Natural killer cell (primary cell): ENCODE measurements at regions not wholly inside any gene's neighbourhood (a gene's known extent, or its start where the extent isn't known, plus 50 kb on each side); places are given as distances from the start of the nearest gene placed in this dataset.

Source experiments
- ATAC-seq, 3 donors: fragments of 150-1000 bp in 2 of 3; fragments of 200-7000 bp in 1 of 3; cut with Tn5 transposase; 1 replicate in 1 of 3; 2 replicates in 2 of 3; pipeline ENCODE4 v1.10.0; 2021; ENCODE audit warnings: mild to moderate bottlenecking in 2 of 3, moderate library complexity in 2 of 3
- DNase-seq, 2 donors: peaks; one replicate each; pipeline versions ENCODE4 v3.0.0 to v3.0.0-alpha.2; 2013 to 2021; ENCODE audit warnings: mixed read lengths in 1 of 2
- H3K27ac ChIP-seq: one replicate; pipeline ENCODE4 v1.5.1; 2013; ENCODE audit warnings: mild to moderate bottlenecking, low read length
- H3K27me3 ChIP-seq: one replicate; pipeline ENCODE4 v1.6.1; 2013; ENCODE audit warnings: low read length; ENCODE audit not compliant: control insufficient read depth, insufficient read depth
- H3K36me3 ChIP-seq: one replicate; pipeline ENCODE4 v1.6.1; 2013; ENCODE audit warnings: low read length; ENCODE audit not compliant: control insufficient read depth, insufficient read depth
- H3K4me1 ChIP-seq: one replicate; pipeline ENCODE4 v1.6.1; 2013; ENCODE audit warnings: low read length; ENCODE audit not compliant: control insufficient read depth, insufficient read depth
- H3K4me3 ChIP-seq: one replicate; pipeline ENCODE4 v1.5.1; 2013; ENCODE audit warnings: low read length
- H3K9me3 ChIP-seq: one replicate; pipeline ENCODE4 v1.6.1; 2013; ENCODE audit warnings: low read length; ENCODE audit not compliant: control insufficient read depth, insufficient read depth
- H3K27ac Mint-ChIP-seq, 2 donors: one replicate each; pipeline ENCODE4 v1.8.0; 2022; ENCODE audit warnings: mild to moderate bottlenecking in 2 of 2, mixed read lengths in 2 of 2, moderate library complexity in 1 of 2
- H3K27me3 Mint-ChIP-seq, 2 donors: one replicate each; pipeline ENCODE4 v1.8.0; 2022; ENCODE audit warnings: low read depth in 2 of 2, mixed read lengths in 2 of 2
- H3K36me3 Mint-ChIP-seq: one replicate; pipeline ENCODE4 v1.8.0; 2022; ENCODE audit warnings: mixed read lengths
- H3K4me1 Mint-ChIP-seq, 2 donors: one replicate each; pipeline ENCODE4 v1.8.0; 2022; ENCODE audit warnings: mixed read lengths in 2 of 2
- H3K4me3 Mint-ChIP-seq: one replicate; pipeline ENCODE4 v1.8.0; 2022; ENCODE audit warnings: mild to moderate bottlenecking, moderate library complexity, mixed read lengths
- H3K9me3 Mint-ChIP-seq, 2 donors: one replicate each; pipeline ENCODE4 v1.8.0; 2022; ENCODE audit warnings: mixed read lengths in 2 of 2
- WGBS: methylation state at CpG from one replicate; pipeline ENCODE4 v1.1.7; 2013; ENCODE audit warnings: missing lambda C conversion rate; ENCODE audit not compliant: insufficient coverage; 5-methylcytosine and 5-hydroxymethylcytosine counted together
- intact Hi-C: fragments of 100-400 bp; cut with micrococcal nuclease; formaldehyde crosslinking; loops from one replicate; pipeline ENCODE4 v1.14.2; 2022
- TF ChIP-seq, protein P1 (sequence below): fragments of 200-600 bp; IDR thresholded peaks from one replicate; pipeline ENCODE4 v1.8.0; 2022; ENCODE audit warnings: antibody characterized with exemption

DNA sequence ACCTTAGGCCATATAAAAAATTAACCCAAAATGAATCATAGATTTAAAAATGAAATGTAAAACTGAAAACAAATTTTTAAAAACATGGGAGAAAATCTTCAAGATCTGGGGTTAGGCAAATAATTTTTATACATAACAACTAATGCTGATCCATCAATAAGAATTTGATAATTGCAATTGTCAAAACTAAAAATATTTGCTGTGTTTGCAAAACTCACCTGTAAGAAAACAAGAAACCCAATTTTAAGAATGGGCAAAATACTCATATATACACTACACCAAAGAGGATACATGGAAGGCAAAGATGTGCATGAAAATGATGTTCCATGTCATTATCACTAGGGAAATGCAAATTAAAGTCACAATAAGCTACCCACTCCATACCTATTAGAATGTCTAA lies 194.8 kb upstream of the NRP1 start:
- no peak overlapping the region for H3K27ac ChIP-seq
- intact Hi-C loops, result no loop called here
- Mint-ChIP-seq H3K27ac (no peak overlapping the region), H3K4me1 (no peaks in the 10 kb centered on the region), H3K36me3 (peaks cover 6% of the 10 kb centered on the region), H3K27me3 (peaks cover 6 to 53% of the 10 kb centered on the region in 2 donors), H3K4me3 (no peak overlapping the region), H3K9me3 (peaks cover 0 to 3% of the 10 kb centered on the region in 2 donors)
- H3K27me3 ChIP-seq, result peaks cover 2% of the 10 kb centered on the region
- no peak overlapping the region for H3K4me3 ChIP-seq
- peaks cover 3% of the 10 kb centered on the region for H3K9me3 ChIP-seq
- ATAC-seq (no peak), DNase-seq (no peak)
- no peaks in the 10 kb centered on the region for H3K36me3 ChIP-seq
- TF ChIP-seq, protein P1, sequence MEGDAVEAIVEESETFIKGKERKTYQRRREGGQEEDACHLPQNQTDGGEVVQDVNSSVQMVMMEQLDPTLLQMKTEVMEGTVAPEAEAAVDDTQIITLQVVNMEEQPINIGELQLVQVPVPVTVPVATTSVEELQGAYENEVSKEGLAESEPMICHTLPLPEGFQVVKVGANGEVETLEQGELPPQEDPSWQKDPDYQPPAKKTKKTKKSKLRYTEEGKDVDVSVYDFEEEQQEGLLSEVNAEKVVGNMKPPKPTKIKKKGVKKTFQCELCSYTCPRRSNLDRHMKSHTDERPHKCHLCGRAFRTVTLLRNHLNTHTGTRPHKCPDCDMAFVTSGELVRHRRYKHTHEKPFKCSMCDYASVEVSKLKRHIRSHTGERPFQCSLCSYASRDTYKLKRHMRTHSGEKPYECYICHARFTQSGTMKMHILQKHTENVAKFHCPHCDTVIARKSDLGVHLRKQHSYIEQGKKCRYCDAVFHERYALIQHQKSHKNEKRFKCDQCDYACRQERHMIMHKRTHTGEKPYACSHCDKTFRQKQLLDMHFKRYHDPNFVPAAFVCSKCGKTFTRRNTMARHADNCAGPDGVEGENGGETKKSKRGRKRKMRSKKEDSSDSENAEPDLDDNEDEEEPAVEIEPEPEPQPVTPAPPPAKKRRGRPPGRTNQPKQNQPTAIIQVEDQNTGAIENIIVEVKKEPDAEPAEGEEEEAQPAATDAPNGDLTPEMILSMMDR, result no peak
- H3K4me1 ChIP-seq, result no peaks in the 10 kb centered on the region

DNA sequence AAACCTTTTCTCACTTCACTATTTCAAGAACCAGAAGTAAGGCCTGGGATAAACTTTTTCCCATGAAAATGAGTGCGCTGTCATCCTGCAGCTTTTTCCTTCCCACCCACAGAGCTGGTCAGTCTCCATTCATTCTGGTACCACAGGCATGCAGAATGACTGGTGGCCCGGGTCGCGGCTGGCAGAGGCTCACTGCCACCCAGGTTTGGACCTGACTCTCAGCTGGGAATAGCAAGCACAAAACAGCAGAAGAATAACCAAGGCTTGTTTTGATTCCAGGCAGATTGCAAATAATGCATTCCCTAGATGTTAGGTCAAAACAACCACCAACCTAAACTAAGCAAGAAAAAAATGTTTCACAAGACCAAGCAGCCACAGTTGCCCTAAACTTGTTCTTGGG lies 190.5 kb upstream of the NRP1 start:
- Mint-ChIP-seq H3K27ac (no peak overlapping the region), H3K4me3 (no peak overlapping the region), H3K27me3 (peaks cover 6 to 59% of the 10 kb centered on the region in 2 donors), H3K9me3 (peaks cover 0 to 3% of the 10 kb centered on the region in 2 donors), H3K36me3 (peaks cover 6% of the 10 kb centered on the region), H3K4me1 (no peaks in the 10 kb centered on the region)
- Histone ChIP-seq H3K4me1 (no peaks in the 10 kb centered on the region), H3K27me3 (peaks cover 13% of the 10 kb centered on the region), H3K4me3 (no peak overlapping the region), H3K9me3 (peaks cover 3% of the 10 kb centered on the region), H3K36me3 (no peaks in the 10 kb centered on the region), H3K27ac (no peak overlapping the region)
- no peak for DNase-seq
- TF ChIP-seq, protein P1, result no peak
- 86% methylated on average over 4 of the region's 4 CpGs for WGBS
- intact Hi-C loops, result no loop called here
- ATAC-seq, result no peak

DNA sequence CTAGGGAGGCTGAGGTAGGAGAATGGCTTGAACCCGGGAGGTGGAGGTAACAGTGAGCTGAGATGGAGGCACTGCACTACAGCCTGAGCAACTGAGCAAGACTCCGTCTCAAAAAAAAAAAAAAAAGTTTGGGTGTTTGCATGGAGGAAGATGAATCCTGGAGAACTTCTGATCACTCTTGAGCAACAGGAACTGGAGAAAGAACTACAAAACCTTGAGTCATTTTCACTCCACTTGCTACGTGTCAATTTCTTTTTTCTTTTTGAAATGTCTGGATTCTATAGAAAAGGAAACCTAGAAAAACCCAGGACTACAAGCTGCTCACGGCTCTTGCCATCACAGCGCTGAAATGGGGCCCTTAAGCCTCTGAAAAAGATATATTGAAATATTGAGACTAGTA lies 189.6 kb upstream of the NRP1 start:
- Mint-ChIP-seq H3K4me1 (no peaks in the 10 kb centered on the region), H3K9me3 (peaks cover 0 to 3% of the 10 kb centered on the region in 2 donors), H3K4me3 (no peak overlapping the region), H3K27me3 (peaks cover 9 to 64% of the 10 kb centered on the region in 2 donors), H3K36me3 (peaks cover 6% of the 10 kb centered on the region), H3K27ac (no peak overlapping the region)
- no peak for DNase-seq
- Histone ChIP-seq H3K4me1 (no peaks in the 10 kb centered on the region), H3K9me3 (peaks cover 3% of the 10 kb centered on the region), H3K4me3 (no peak overlapping the region), H3K27ac (no peak overlapping the region), H3K27me3 (peaks cover 13% of the 10 kb centered on the region), H3K36me3 (no peaks in the 10 kb centered on the region)
- 91% methylated on average over 4 of the region's 5 CpGs for WGBS
- intact Hi-C loops, result no loop called here
- TF ChIP-seq, protein P1, result no peak
- ATAC-seq, result no peak

DNA sequence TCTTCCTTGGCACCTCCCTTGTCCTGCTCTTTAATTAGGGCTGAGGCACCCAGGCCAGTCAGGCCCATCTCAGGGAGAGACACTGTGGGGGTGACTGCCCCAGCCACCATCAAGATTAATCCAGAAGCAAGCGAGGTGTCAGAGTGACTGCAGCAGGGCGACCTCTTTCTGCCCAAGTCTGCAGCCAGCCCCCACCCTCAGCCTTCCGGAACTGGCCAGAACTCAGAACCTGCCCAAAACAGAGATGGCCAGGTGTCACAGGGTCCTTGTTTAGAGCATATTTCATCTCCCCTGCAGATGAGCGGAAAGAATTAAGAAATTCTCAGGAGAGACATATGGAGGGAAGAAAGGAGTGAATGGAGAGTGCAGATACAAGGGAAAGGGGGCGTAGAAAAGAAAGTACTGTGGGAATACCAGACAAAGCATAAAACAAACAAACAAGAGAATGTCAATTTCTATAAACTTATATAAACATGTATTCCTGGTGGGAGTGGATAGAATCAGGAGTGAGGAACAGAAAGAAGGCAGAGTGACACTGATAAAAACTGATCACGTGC lies 188.8 kb upstream of the NRP1 start:
- H3K9me3 Mint-ChIP-seq, result peaks cover 0 to 3% of the 10 kb centered on the region in 2 donors
- no peak for DNase-seq
- H3K27ac Mint-ChIP-seq, result no peak overlapping the region
- intact Hi-C loops, result no loop called here
- no peaks in the 10 kb centered on the region for H3K4me1 ChIP-seq
- no peaks in the 10 kb centered on the region for H3K36me3 ChIP-seq
- H3K36me3 Mint-ChIP-seq, result peaks cover 6% of the 10 kb centered on the region
- ATAC-seq, result no peak
- H3K27ac ChIP-seq, result no peak overlapping the region
- H3K27me3 Mint-ChIP-seq, result peaks cover 12 to 57% of the 10 kb centered on the region in 2 donors
- no peaks in the 10 kb centered on the region for H3K4me1 Mint-ChIP-seq
- 82% methylated on average over 5 of the region's 6 CpGs for WGBS
- no peak overlapping the region for H3K4me3 ChIP-seq
- TF ChIP-seq, protein P1, result no peak
- H3K9me3 ChIP-seq, result peaks cover 3% of the 10 kb centered on the region
- no peak overlapping the region for H3K4me3 Mint-ChIP-seq
- H3K27me3 ChIP-seq, result peaks cover 13% of the 10 kb centered on the region
